HUES48 (cell line): ENCODE measurements at regions not wholly inside any gene's neighbourhood (a gene's known extent, or its start where the extent isn't known, plus 50 kb on each side); places are given as distances from the start of the nearest gene placed in this dataset.

Experiments
- H3K27ac ChIP-seq: one replicate; pipeline ENCODE4 v1.7.0; 2013; ENCODE audit warnings: low read depth, low read length, inconsistent platforms
- H3K27me3 ChIP-seq: 2 replicates; pipeline ENCODE4 v1.6.1; 2013; ENCODE audit warnings: mild to moderate bottlenecking, low read length; ENCODE audit not compliant: control insufficient read depth, insufficient read depth
- H3K36me3 ChIP-seq: 2 replicates; pipeline ENCODE4 v1.6.1; 2013; ENCODE audit warnings: low read length; ENCODE audit not compliant: control insufficient read depth, insufficient read depth
- H3K4me1 ChIP-seq: 2 replicates; pipeline ENCODE4 v1.6.1; 2013; ENCODE audit warnings: mild to moderate bottlenecking, low read length; ENCODE audit not compliant: control insufficient read depth, insufficient read depth
- H3K4me3 ChIP-seq: 2 replicates; pipeline ENCODE4 v1.5.1; 2013; ENCODE audit warnings: mild to moderate bottlenecking, low read depth, low read length
- H3K9ac ChIP-seq: 2 replicates; pipeline ENCODE4 v1.6.1; 2013; ENCODE audit warnings: mild to moderate bottlenecking, low read depth, low read length, moderate library complexity
- H3K9me3 ChIP-seq: 2 replicates; pipeline ENCODE4 v1.6.1; 2013; ENCODE audit warnings: low read length; ENCODE audit not compliant: control insufficient read depth, insufficient read depth

- no peaks in the 10 kb centered on the region for H3K4me1 ChIP-seq
- no peaks in the 10 kb centered on the region for H3K36me3 ChIP-seq
- H3K4me3 ChIP-seq = no peak overlapping the region
- no peak overlapping the region for H3K9ac ChIP-seq
- no peaks in the 10 kb centered on the region for H3K27me3 ChIP-seq
- H3K9me3 ChIP-seq = no peaks in the 10 kb centered on the region
- peak overlapping the region; percentile 38 for H3K27ac ChIP-seq
Measured at GRCh38 chr10:111993321-111993720, 190.2 kb downstream of the GPAM start.

- Histone ChIP-seq H3K9me3 (no peaks in the 10 kb centered on the region), H3K36me3 (no peaks in the 10 kb centered on the region), H3K4me1 (peaks cover 2% of the 10 kb centered on the region), H3K9ac (no peak overlapping the region), H3K27me3 (no peaks in the 10 kb centered on the region), H3K27ac (peak overlapping the region; percentile 19), H3K4me3 (no peak overlapping the region)
Measured at GRCh38 chr10:111993872-111994426, 189.6 kb downstream of the GPAM start.

GRCh38 chr10:111996103-111996502 is 187.5 kb downstream of the GPAM start:
- Histone ChIP-seq H3K36me3 (no peaks in the 10 kb centered on the region), H3K9me3 (no peaks in the 10 kb centered on the region), H3K27me3 (no peaks in the 10 kb centered on the region), H3K4me1 (peaks cover 14% of the 10 kb centered on the region), H3K9ac (no peak overlapping the region), H3K4me3 (no peak overlapping the region), H3K27ac (no peak overlapping the region)

- H3K27ac ChIP-seq = peak overlapping the region; percentile 39
- H3K4me1 ChIP-seq = peaks cover 14% of the 10 kb centered on the region
- no peak overlapping the region for H3K9ac ChIP-seq
- no peak overlapping the region; the same call in 1 of the 2 replicates for H3K4me3 ChIP-seq
- no peaks in the 10 kb centered on the region for H3K36me3 ChIP-seq
- H3K27me3 ChIP-seq = no peaks in the 10 kb centered on the region
- no peaks in the 10 kb centered on the region for H3K9me3 ChIP-seq
Measured at GRCh38 chr10:111998728-111999127, 184.8 kb downstream of the GPAM start.

GRCh38 chr10:111999205-111999914 is 184.2 kb downstream of the GPAM start:
- Histone ChIP-seq H3K9ac (no peak overlapping the region), H3K9me3 (no peaks in the 10 kb centered on the region), H3K4me1 (peaks cover 14% of the 10 kb centered on the region), H3K27me3 (no peaks in the 10 kb centered on the region), H3K27ac (peak overlapping the region; percentile 70), H3K4me3 (no peak overlapping the region; the same call in 1 of the 2 replicates), H3K36me3 (no peaks in the 10 kb centered on the region)

- Histone ChIP-seq H3K36me3 (no peaks in the 10 kb centered on the region), H3K4me3 (no peak overlapping the region), H3K4me1 (peaks cover 14% of the 10 kb centered on the region), H3K9ac (no peak overlapping the region), H3K27me3 (no peaks in the 10 kb centered on the region), H3K9me3 (no peaks in the 10 kb centered on the region), H3K27ac (peak overlapping the region; percentile 70)
Measured at GRCh38 chr10:111999915-112000302, 183.7 kb downstream of the GPAM start.

- Histone ChIP-seq H3K27me3 (no peaks in the 10 kb centered on the region), H3K27ac (no peak overlapping the region), H3K4me1 (peaks cover 14% of the 10 kb centered on the region), H3K4me3 (no peak overlapping the region), H3K36me3 (no peaks in the 10 kb centered on the region), H3K9ac (no peak overlapping the region), H3K9me3 (no peaks in the 10 kb centered on the region)
Measured at GRCh38 chr10:112000466-112000865, 183.1 kb downstream of the GPAM start.

DNA sequence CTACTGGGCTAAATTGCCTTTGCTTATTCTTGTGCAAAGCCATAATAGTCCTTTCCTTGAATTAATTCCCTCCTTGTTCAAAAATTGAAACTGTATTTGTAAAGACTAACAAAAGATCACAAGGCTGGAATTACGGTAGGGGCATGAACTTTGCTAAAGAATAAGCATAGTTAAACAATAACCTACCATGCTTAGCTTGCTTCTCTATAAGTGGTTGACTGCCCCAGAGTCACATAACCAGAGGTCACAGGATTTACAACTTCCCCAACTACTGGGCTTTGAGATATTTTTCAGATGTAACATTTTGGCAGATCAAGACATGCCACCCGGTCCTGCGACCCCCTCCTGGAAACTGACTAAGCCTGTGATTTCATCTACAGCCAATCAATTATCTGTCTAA is 181.4 kb downstream of the GPAM start:
- Histone ChIP-seq H3K27me3 (no peaks in the 10 kb centered on the region), H3K9me3 (no peaks in the 10 kb centered on the region), H3K4me1 (peaks cover 14% of the 10 kb centered on the region), H3K9ac (no peak overlapping the region), H3K36me3 (no peaks in the 10 kb centered on the region), H3K27ac (no peak overlapping the region), H3K4me3 (no peak overlapping the region)

GRCh38 chr10:112004075-112004474 is 179.5 kb downstream of the GPAM start:
- no peak overlapping the region for H3K27ac ChIP-seq
- H3K9ac ChIP-seq = no peak overlapping the region
- peaks cover 10% of the 10 kb centered on the region for H3K4me1 ChIP-seq
- no peaks in the 10 kb centered on the region for H3K27me3 ChIP-seq
- H3K36me3 ChIP-seq = no peaks in the 10 kb centered on the region
- H3K9me3 ChIP-seq = no peaks in the 10 kb centered on the region
- H3K4me3 ChIP-seq = no peak overlapping the region

- Histone ChIP-seq H3K4me3 (no peak overlapping the region), H3K27me3 (no peaks in the 10 kb centered on the region), H3K9me3 (no peaks in the 10 kb centered on the region), H3K27ac (no peak overlapping the region), H3K36me3 (no peaks in the 10 kb centered on the region), H3K4me1 (peaks cover under 1% of the 10 kb centered on the region; the same call in 1 of the 2 replicates), H3K9ac (no peak overlapping the region)
Measured at GRCh38 chr10:112005044-112005443, 178.5 kb downstream of the GPAM start.

GRCh38 chr10:112006407-112006806 is 177.2 kb downstream of the GPAM start:
- Histone ChIP-seq H3K9me3 (no peaks in the 10 kb centered on the region), H3K27me3 (no peaks in the 10 kb centered on the region)

More at GRCh38 chr10:112006407-112006806, 177.2 kb downstream of the GPAM start:
- H3K36me3 ChIP-seq = no peaks in the 10 kb centered on the region
- no peak overlapping the region for H3K9ac ChIP-seq
- H3K4me3 ChIP-seq = no peak overlapping the region
- H3K4me1 ChIP-seq = no peaks in the 10 kb centered on the region
- H3K27ac ChIP-seq = no peak overlapping the region
